Gastroesophageal sphincter (tissue), 4 donors: ENCODE measurements at regions not wholly inside any gene's neighbourhood (a gene's known extent, or its start where the extent isn't known, plus 50 kb on each side); places are given as distances from the start of the nearest gene placed in this dataset.

Experiments
- ATAC-seq: fragments of 150-250 bp; one replicate; pipeline ENCODE4 v1.9.1; 2016; ENCODE audit warnings: mild to moderate bottlenecking, moderate library complexity
- H3K27ac ChIP-seq, 4 donors: fragments of 200-600 bp; sonication (generic) in 3 of 4; 1 replicate in 3 of 4; 2 replicates in 1 of 4; pipeline ENCODE4 v1.5.1; 2016 to 2019
- H3K27me3 ChIP-seq: fragments of 200-600 bp; sonication (generic); one replicate; pipeline ENCODE4 v1.5.1; 2019
- H3K36me3 ChIP-seq, 2 donors: fragments of 200-600 bp; sonication (generic); one replicate each; pipeline ENCODE4 v1.5.1; 2019; ENCODE audit warnings: control low read depth in 1 of 2
- H3K4me1 ChIP-seq, 3 donors: fragments of 200-600 bp; sonication (generic); 1 replicate in 2 of 3; 2 replicates in 1 of 3; pipeline ENCODE4 v1.5.1; 2016 to 2019; ENCODE audit warnings: control low read depth in 2 of 3
- H3K4me3 ChIP-seq, 2 donors: fragments of 200-600 bp; sonication (generic); one replicate each; pipeline ENCODE4 v1.5.1; 2019; ENCODE audit warnings: mild to moderate bottlenecking in 1 of 2, moderate library complexity in 1 of 2
- H3K9me3 ChIP-seq, 3 donors: fragments of 200-600 bp; sonication (generic); one replicate each; pipeline ENCODE4 v1.5.1; 2017 to 2019; ENCODE audit warnings: control low read depth in 2 of 3
- EP300 ChIP-seq: sonication (generic); formaldehyde crosslinking; IDR thresholded peaks from one replicate; pipeline ENCODE4 v1.6.1; 2017; ENCODE audit warnings: antibody characterized with exemption, mild to moderate bottlenecking
- POLR2A ChIP-seq, 2 donors: fragments of 450-650 bp; IDR thresholded peaks; one replicate each; pipeline ENCODE4 v1.6.1; 2017; ENCODE audit warnings: antibody characterized with exemption in 2 of 2, mild to moderate bottlenecking in 2 of 2, moderate library complexity in 1 of 2
- POLR2AphosphoS5 ChIP-seq: sonication (generic); formaldehyde crosslinking; IDR thresholded peaks from one replicate; pipeline ENCODE4 v1.6.1; 2017; ENCODE audit warnings: antibody characterized with exemption
- WGBS, 2 donors: methylation state at CpG; one replicate each; pipeline ENCODE4 v1.1.5; 2018; ENCODE audit warnings: low coverage in 1 of 2; 5-methylcytosine and 5-hydroxymethylcytosine counted together
- TF ChIP-seq, protein P1 (sequence below), 4 experiments: fragments of 200-600 bp in 2 of 4; fragments of 450-650 bp in 2 of 4; sonication (generic) in 1 of 4; IDR thresholded peaks; one replicate each; pipeline ENCODE4 v1.5.1; 2017 to 2019; ENCODE audit warnings: antibody characterized with exemption in 4 of 4, mild to moderate bottlenecking in 2 of 4, moderate library complexity in 2 of 4

- 56 to 91% methylated on average over 1 of the region's 1 CpG for WGBS, 2 donors
- no peak for ATAC-seq
- H3K4me1 ChIP-seq = peaks cover 0 to 23% (median 2%) of the 10 kb centered on the region in 3 donors
Measured at GRCh38 chr3:25288413-25288812, 139.7 kb upstream of the RARB start.

GRCh38 chr3:25289156-25289555 lies 138.9 kb upstream of the RARB start:
- no peaks in the 10 kb centered on the region for H3K27me3 ChIP-seq
- no peak overlapping the region for H3K27ac ChIP-seq
- H3K9me3 ChIP-seq = no peaks in the 10 kb centered on the region
- no peaks in the 10 kb centered on the region for H3K36me3 ChIP-seq
- no peak for ATAC-seq
- peaks cover 0 to 23% (median 2%) of the 10 kb centered on the region in 3 donors for H3K4me1 ChIP-seq
- TF ChIP-seq POLR2A (IDR thresholded peaks at IDR 0.05) = no peak
- no peak for TF ChIP-seq POLR2AphosphoS5
- TF ChIP-seq, protein P1, sequence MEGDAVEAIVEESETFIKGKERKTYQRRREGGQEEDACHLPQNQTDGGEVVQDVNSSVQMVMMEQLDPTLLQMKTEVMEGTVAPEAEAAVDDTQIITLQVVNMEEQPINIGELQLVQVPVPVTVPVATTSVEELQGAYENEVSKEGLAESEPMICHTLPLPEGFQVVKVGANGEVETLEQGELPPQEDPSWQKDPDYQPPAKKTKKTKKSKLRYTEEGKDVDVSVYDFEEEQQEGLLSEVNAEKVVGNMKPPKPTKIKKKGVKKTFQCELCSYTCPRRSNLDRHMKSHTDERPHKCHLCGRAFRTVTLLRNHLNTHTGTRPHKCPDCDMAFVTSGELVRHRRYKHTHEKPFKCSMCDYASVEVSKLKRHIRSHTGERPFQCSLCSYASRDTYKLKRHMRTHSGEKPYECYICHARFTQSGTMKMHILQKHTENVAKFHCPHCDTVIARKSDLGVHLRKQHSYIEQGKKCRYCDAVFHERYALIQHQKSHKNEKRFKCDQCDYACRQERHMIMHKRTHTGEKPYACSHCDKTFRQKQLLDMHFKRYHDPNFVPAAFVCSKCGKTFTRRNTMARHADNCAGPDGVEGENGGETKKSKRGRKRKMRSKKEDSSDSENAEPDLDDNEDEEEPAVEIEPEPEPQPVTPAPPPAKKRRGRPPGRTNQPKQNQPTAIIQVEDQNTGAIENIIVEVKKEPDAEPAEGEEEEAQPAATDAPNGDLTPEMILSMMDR (IDR thresholded peaks at IDR 0.05) = no peak
- TF ChIP-seq EP300 = no peak
- 80 to 89% methylated on average over 1 of the region's 1 CpG for WGBS, 2 donors
- no peak overlapping the region for H3K4me3 ChIP-seq

More at GRCh38 chr3:25288413-25288812, 139.7 kb upstream of the RARB start:
- Histone ChIP-seq H3K27ac (no peak overlapping the region), H3K4me3 (no peak overlapping the region), H3K27me3 (no peaks in the 10 kb centered on the region), H3K9me3 (no peaks in the 10 kb centered on the region), H3K36me3 (no peaks in the 10 kb centered on the region)
- TF ChIP-seq POLR2AphosphoS5 (no peak), POLR2A (IDR thresholded peaks at IDR 0.05) (no peak), EP300 (no peak)
- TF ChIP-seq, protein P1 (IDR thresholded peaks at IDR 0.05) = no peak

DNA sequence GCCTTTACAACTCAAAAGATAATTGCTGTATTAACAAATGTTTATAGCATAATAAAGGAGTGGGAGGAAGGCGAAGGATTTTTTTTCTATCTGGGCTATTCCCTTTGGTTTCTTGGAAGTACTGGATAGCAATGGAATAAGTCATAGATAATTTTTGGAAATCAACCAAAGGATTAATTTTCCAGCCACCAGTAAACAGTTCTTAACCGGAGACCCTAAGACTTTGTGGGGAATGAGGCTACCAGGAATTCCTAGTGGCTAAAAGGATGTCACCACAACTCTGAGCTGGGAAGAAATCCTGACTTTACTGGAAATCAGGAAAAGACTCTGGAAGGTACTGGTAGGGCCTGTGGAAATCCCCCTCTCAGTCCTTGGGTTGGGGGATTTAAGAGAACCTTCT lies 138.4 kb upstream of the RARB start:
- 43 to 93% methylated on average over 2 of the region's 2 CpGs for WGBS, 2 donors
- ATAC-seq = no peak
- Histone ChIP-seq H3K36me3 (no peaks in the 10 kb centered on the region), H3K9me3 (no peaks in the 10 kb centered on the region), H3K27me3 (no peaks in the 10 kb centered on the region), H3K4me1 (peaks cover 0 to 23% (median 2%) of the 10 kb centered on the region in 3 donors), H3K4me3 (no peak overlapping the region), H3K27ac (no peak overlapping the region)
- TF ChIP-seq POLR2A (IDR thresholded peaks at IDR 0.05) = no peak
- TF ChIP-seq, protein P1 (IDR thresholded peaks at IDR 0.05) = no peak

DNA sequence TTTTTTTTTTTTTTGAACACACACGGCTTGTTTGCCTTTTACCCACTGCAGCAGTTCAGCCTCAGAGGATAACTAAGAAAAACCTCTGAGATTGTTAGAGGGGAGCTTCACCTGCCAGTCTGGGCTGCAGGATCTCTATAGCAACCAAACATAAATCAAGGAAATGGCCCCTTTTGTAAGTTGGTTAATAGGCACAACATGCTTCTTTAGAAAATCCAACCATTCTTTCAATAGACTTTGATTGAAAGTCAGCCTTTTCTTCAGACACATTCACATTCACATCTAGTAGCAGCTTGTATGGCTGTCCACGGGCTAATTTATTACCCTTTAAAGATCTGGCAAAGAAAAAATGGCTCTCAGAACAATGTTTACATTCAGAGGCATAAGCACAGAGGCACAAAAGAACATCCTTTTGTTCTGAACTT lies 136.6 kb upstream of the RARB start:
- Histone ChIP-seq H3K27ac (no peak overlapping the region), H3K36me3 (no peaks in the 10 kb centered on the region), H3K27me3 (no peaks in the 10 kb centered on the region), H3K4me3 (no peak overlapping the region), H3K4me1 (peaks cover 0 to 23% (median 2%) of the 10 kb centered on the region in 3 donors), H3K9me3 (no peaks in the 10 kb centered on the region)
- 17 to 32% methylated on average over 2 of the region's 2 CpGs for WGBS, 2 donors
- no peak for ATAC-seq
- TF ChIP-seq POLR2A (IDR thresholded peaks at IDR 0.05) = no peak
- no peak for TF ChIP-seq POLR2AphosphoS5
- TF ChIP-seq EP300 = no peak
- TF ChIP-seq, protein P1 (IDR thresholded peaks at IDR 0.05) = no peak

DNA sequence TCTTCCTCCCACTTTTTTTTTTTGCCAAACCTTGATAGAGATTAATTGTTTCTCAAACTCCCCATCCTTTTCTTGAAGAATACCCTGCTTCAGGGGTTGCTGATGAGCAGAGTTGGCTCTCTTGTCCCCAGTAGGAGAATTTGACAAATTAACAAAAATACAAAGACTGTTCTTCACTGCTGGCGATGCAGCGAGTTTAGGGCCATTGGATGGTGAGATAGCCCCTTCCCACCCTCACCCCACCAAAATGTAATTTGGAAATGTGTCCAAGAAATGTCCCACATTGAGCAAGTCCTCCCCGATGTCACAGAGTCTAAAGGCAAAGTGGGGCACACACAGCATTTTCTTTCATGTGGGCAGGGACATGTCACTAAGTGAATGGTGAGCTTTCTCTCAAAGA lies 136.0 kb upstream of the RARB start:
- H3K36me3 ChIP-seq = no peaks in the 10 kb centered on the region
- peaks cover 0 to 23% (median 2%) of the 10 kb centered on the region in 3 donors for H3K4me1 ChIP-seq
- H3K27ac ChIP-seq = no peak overlapping the region
- 90 to 100% methylated on average over 2 to 3 of the region's 3 CpGs for WGBS, 2 donors
- ATAC-seq = no peak
- TF ChIP-seq POLR2A (IDR thresholded peaks at IDR 0.05) (no peak), EP300 (no peak), POLR2AphosphoS5 (no peak)
- TF ChIP-seq, protein P1 (IDR thresholded peaks at IDR 0.05) = no peak
- no peaks in the 10 kb centered on the region for H3K27me3 ChIP-seq
- no peak overlapping the region for H3K4me3 ChIP-seq
- H3K9me3 ChIP-seq = no peaks in the 10 kb centered on the region
